GM03348 (cell line): ENCODE measurements at regions not wholly inside any gene's neighbourhood (a gene's known extent, or its start where the extent isn't known, plus 50 kb on each side); places are given as distances from the start of the nearest gene placed in this dataset.

Source experiments
- DNase-seq: peaks from one replicate; pipeline ENCODE4 v3.0.0; 2012; ENCODE audit warnings: low spot score

GRCh38 chr6:71430018-71430417 lies 141.4 kb downstream of the OGFRL1 start:
- DNase-seq, result no peak

DNA sequence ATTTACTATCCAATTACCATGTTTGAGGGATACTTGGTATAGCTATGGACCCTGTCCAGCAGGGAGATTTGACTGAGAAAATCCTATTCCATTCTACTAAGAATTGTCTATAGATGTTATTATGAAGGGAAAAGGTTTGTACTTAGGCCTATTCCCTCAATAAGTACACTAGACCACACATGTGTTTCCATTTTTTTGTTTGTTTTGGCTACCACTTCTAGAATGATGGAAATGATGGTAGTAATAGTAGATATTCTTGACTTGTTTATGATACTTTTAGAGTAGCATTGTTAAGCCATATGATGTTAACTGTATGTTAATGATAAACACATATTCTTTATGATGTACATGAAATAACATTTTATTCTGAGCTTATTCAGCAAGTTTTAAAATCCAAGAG lies 144.8 kb downstream of the OGFRL1 start:
- DNase-seq, result no peak

DNA sequence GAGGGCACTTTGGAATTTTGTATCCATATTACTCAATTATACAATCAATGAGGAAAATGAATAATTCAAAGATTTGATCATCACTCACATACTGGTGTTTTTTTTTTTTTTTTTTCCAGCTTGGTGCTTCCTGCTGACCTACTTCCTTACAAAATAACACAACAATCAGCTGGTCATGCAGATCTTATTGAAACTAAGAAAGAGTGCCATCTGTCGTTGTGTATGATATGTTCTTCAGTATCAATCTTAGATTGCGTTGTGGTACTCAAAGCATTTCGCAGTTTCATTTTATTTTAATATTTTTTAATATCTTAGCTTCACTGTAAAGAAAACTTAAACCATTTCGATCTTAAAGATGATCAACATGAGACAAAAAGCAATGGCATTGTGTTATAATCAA lies 155.6 kb downstream of the OGFRL1 start:
- DNase-seq, result no peak

- DNase-seq, result peak; percentile 15
Observed at GRCh38 chr6:71446057-71446456, 157.4 kb downstream of the OGFRL1 start.

- peak; percentile 6 for DNase-seq
Observed at GRCh38 chr6:71446470-71446869, 157.9 kb downstream of the OGFRL1 start.

- DNase-seq, result no peak
Observed at GRCh38 chr6:71452697-71453370, 164.2 kb downstream of the OGFRL1 start.

GRCh38 chr6:71453371-71453706 lies 164.7 kb downstream of the OGFRL1 start:
- no peak for DNase-seq

DNA sequence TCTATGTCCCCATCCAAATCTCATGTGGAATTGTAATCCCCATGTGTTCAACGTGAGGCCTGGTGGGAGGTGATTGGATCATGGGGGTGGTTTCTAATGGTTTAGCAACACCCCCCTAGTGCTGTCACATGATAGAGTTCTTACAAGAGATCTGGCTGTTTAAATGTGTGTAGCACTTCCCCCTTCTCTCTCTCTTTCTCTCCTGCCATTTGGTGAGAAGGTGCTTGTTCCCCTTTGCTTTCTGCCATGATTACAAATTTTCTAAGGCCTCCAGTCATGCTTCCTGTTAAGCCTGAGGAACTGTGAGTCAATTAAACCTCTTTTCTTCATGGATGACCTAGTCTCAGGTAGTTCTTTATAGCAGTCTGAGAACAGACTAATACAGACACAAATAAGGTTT lies 165.4 kb downstream of the OGFRL1 start:
- DNase-seq, result no peak

DNA sequence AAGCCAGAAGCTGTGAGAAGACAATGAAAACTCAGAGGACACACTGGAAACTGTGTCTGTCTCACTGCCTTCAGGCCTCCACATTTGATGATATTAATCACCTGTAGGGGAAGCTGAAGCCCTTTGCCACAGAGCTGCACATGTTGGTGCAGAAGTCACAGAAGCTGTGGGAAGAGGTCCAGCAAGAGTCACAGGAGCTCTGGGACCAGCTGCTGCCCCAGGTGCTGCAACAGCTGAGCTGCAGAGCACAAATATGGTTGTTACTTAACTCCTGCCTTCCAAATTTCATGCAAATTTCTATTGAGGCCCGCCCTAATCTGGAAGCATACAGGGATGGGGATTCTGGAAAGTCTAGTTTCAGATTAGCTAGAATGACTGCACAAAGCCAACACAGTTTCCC lies 169.3 kb downstream of the OGFRL1 start:
- no peak for DNase-seq

DNA sequence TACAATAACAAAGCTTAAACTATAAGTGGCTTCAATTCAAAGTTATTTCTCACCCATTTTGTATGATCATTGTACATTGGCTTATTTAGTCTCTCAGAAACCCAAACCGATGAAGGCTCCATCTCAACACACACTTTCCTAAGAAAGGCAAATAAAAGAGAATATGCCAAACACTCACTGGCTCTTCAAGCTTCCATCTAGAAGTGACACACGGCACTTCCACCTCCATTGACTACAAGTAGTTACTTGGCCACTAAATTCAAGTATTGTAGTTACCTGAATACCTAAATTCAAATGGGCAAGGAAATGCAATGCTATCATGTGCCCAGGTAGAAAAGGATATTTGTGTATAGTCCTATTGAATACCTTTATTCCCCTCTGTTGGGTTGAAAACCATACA lies 170.6 kb downstream of the OGFRL1 start:
- DNase-seq, result no peak

- DNase-seq, result peak; percentile 27
Observed at GRCh38 chr6:71460933-71461332, 172.3 kb downstream of the OGFRL1 start.

GRCh38 chr6:71463061-71463460 lies 174.4 kb downstream of the OGFRL1 start:
- no peak for DNase-seq

DNA sequence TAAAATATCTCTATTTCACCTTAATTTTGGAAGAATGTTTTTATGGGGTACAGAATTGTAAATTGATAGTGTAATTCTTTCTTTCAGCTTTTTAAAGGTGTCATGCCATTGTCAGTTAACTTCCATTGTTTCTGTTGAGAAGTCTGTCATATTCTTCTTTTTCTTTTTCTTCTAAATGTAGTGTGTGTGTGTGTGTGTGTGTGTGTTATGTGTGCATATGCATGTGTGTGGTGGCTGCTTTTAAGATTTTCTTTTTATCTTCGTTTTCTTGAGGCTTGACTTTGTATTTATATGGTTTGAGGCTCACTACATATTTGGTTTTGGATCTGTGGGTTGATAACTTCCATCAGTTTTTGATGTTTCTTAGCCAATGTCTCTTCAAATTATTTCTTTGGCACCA lies 176.5 kb downstream of the OGFRL1 start:
- DNase-seq, result no peak

GRCh38 chr6:71466362-71466761 lies 177.8 kb downstream of the OGFRL1 start:
- DNase-seq, result no peak

DNA sequence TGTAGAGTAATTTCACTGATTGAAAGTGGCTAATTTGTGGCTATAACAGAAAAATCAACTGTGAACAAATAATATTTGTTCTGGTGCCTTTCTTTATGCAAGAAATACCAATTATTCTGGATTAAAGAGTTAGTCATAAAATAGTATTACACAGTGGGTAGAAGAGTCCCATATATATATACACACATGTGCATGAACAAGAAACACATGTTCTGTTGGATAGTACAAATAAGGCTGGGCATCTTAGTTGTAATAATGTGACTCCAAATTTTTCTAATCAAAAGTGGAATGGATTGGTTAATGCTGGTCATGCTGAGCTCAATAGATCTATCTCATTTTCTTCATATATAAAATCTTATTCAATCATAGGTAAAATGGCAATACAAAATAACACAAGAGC lies 179.4 kb downstream of the OGFRL1 start:
- DNase-seq, result no peak

GRCh38 chr6:71468841-71469700 lies 180.5 kb downstream of the OGFRL1 start:
- DNase-seq, result peak; percentile 83

DNA sequence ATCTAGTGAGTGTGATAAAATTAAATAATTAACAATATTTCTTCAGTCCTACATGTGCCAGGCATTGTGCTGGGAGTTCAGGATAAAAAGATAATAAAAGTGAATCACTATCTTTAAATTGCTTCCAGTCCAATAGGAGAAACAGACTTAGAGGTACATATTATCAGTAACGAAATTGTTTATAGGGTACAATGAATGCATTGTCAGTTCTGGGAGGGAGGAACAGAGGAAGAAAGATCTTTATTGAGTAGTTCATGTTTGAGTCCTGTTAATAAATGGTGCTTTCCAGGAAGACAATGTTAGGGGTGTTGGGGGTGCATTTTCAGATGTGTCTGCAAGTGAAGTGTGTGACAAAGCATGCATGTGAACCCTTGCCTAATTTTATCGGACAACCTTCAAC lies 183.1 kb downstream of the OGFRL1 start:
- no peak for DNase-seq

DNA sequence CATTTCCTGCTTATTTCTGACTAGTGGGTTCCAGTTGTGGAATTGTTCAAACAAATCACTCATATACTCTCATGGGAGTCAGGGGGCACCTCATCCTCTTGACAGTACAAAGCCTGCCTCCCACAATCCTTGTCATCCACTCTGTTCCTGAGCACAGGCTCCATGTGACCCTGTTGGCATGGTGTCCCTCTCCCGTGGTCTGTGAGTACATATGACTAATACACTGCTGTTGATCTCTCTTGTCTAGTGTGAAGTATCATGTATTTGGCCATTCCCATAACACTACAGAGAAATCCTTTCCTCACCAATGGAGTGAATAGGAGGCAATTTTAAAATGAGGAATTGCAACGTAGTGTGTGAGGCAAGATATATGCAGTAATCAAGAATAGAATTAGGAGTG lies 185.3 kb downstream of the OGFRL1 start:
- DNase-seq, result peak; percentile 49

DNA sequence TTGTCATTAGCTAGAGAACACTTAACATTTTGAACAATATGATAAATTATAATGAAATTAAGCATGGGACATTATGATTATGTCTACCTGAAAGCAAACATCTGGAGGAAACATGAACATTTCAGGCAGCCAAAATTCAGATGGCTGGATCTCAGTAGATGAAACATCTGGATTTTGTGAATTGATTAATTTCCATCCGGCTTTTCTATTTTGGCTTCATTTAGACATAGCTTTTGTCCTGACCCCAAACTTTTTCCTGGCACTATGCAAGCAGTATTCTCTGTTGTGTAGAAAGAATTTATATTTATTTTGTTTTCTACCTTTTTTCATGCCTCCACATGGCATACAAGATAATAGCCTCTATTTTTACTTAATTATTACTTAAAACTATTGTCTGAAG lies 186.3 kb downstream of the OGFRL1 start:
- DNase-seq, result no peak

- DNase-seq, result no peak
Observed at GRCh38 chr6:71476371-71476770, 187.8 kb downstream of the OGFRL1 start.

DNA sequence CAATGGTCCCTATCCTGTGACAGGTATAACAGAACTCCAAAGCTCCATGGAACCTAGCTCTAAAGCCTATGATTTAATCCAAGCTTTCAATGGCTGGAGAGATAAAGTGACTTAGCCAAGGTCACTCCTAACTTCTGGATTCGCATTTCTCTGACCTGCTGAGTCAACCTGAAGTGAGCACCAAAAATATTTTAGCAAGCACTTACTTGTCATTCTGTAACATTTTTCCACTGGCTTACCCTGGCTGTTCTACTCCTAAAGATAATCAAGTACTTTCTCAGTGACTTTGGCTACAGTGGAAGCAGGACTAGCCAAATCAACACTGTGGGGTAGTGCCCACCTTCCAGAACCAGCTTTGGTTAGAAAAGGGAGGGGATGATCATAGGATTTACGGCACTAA lies 188.3 kb downstream of the OGFRL1 start:
- DNase-seq, result no peak

- DNase-seq, result peak; percentile 63
Observed at GRCh38 chr6:71478834-71479541, 190.4 kb downstream of the OGFRL1 start.

DNA sequence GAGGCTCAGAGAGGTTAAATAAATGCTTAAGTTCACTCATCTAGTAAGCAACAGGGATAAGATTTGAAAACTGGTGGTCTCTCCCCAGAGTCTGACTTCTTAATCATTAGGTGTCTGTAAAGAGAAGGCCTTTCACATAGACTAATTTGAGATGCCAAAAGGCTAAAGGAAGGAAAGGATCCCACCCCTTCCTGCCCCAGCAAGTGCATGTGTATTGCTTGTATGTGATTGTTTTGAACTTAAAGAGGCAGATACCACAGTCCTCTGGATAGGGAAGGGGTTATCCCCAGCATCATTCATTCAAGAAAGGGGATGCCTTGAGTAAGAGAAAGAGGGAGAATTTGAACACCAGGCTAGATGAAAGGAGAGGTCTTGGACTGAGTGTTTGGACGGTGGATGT lies 192.0 kb downstream of the OGFRL1 start:
- no peak for DNase-seq
